ENCODE measurements at regions not wholly inside any gene's neighbourhood (a gene's known extent, or its start where the extent isn't known, plus 50 kb on each side); places are given as distances from the start of the nearest gene placed in this dataset.
A peak's percentile ranks its signal among the peaks of the same experiment; 100 is the strongest.

GRCh38 chr1:25088946-25089345 lies 143.4 kb downstream of the SYF2 start:
- Histone ChIP-seq H2BK120ac (ENCODE audit: low read depth, low read length) (no peak overlapping the region), H3K4me3 (ENCODE audit: low read length) (no peak overlapping the region), H3K23ac (ENCODE audit: low read length) (no peak overlapping the region), H3K4me2 (ENCODE audit: low read length) (no peak overlapping the region), H3K4me1 (ENCODE audit: control insufficient read depth, low read depth, low read length) (no peaks in the 10 kb centered on the region), H4K8ac (ENCODE audit: low read depth, low read length) (no peak overlapping the region), H4K5ac (ENCODE audit: low read length) (no peak overlapping the region), H3K9ac (ENCODE audit: low read length) (no peak overlapping the region), H3K27me3 (ENCODE audit: insufficient read depth, low read length, poor library complexity) (no peaks in the 10 kb centered on the region), H3K79me1 (ENCODE audit: low read length) (no peaks in the 10 kb centered on the region), H2AK5ac (ENCODE audit: low read length) (no peak overlapping the region), H2BK5ac (ENCODE audit: low read length) (no peak overlapping the region), H3K27ac (ENCODE audit: low read depth, low read length) (no peak overlapping the region), H3K79me2 (ENCODE audit: control insufficient read depth, insufficient read depth, low read length) (no peaks in the 10 kb centered on the region), H2BK15ac (replicated peaks; ENCODE audit: low read depth) (no peak overlapping the region), H3K18ac (ENCODE audit: low read length) (no peak overlapping the region), H3K4ac (ENCODE audit: low read depth, low read length) (no peak overlapping the region), H3K36me3 (ENCODE audit: control insufficient read depth, insufficient read depth, low read length) (no peaks in the 10 kb centered on the region), H3K56ac (ENCODE audit: low read length) (no peak overlapping the region)
- WGBS (ENCODE audit: extremely low coverage, insufficient coverage, low lambda C conversion rate) = no CpG with 5 or more reads among the region's 7 CpGs
- DNase-seq = no peak

GRCh38 chr1:25088180-25088701 lies 144.1 kb downstream of the SYF2 start:
- Histone ChIP-seq H3K79me1 (ENCODE audit: low read length) (no peaks in the 10 kb centered on the region), H3K27ac (ENCODE audit: low read depth, low read length) (no peak overlapping the region), H3K9ac (ENCODE audit: low read length) (no peak overlapping the region), H3K79me2 (ENCODE audit: control insufficient read depth, insufficient read depth, low read length) (no peaks in the 10 kb centered on the region), H3K27me3 (ENCODE audit: insufficient read depth, low read length, poor library complexity) (no peaks in the 10 kb centered on the region), H2AK5ac (ENCODE audit: low read length) (no peak overlapping the region), H3K4ac (ENCODE audit: low read depth, low read length) (no peak overlapping the region), H3K4me3 (ENCODE audit: low read length) (no peak overlapping the region), H3K4me2 (ENCODE audit: low read length) (no peak overlapping the region), H2BK120ac (ENCODE audit: low read depth, low read length) (no peak overlapping the region), H4K5ac (ENCODE audit: low read length) (no peak overlapping the region), H3K56ac (ENCODE audit: low read length) (no peak overlapping the region), H4K8ac (ENCODE audit: low read depth, low read length) (no peak overlapping the region), H3K4me1 (ENCODE audit: control insufficient read depth, low read depth, low read length) (no peaks in the 10 kb centered on the region), H3K36me3 (ENCODE audit: control insufficient read depth, insufficient read depth, low read length) (no peaks in the 10 kb centered on the region), H3K18ac (ENCODE audit: low read length) (no peak overlapping the region), H3K23ac (ENCODE audit: low read length) (no peak overlapping the region), H2BK15ac (replicated peaks; ENCODE audit: low read depth) (no peak overlapping the region), H2BK5ac (ENCODE audit: low read length) (no peak overlapping the region)
- no peak for DNase-seq
- no CpG with 5 or more reads among the region's 6 CpGs for whole genome bisulfite sequencing (ENCODE audit: extremely low coverage, insufficient coverage, low lambda C conversion rate)

GRCh38 chr1:25086518-25087079 lies 145.7 kb downstream of the SYF2 start:
- Histone ChIP-seq H3K23ac (ENCODE audit: low read length) (no peak overlapping the region), H2AK5ac (ENCODE audit: low read length) (no peak overlapping the region), H4K5ac (ENCODE audit: low read length) (no peak overlapping the region), H3K56ac (ENCODE audit: low read length) (no peak overlapping the region), H2BK15ac (replicated peaks; ENCODE audit: low read depth) (no peak overlapping the region), H3K4me2 (ENCODE audit: low read length) (no peak overlapping the region), H3K36me3 (ENCODE audit: control insufficient read depth, insufficient read depth, low read length) (no peaks in the 10 kb centered on the region), H3K4me1 (ENCODE audit: control insufficient read depth, low read depth, low read length) (no peaks in the 10 kb centered on the region), H3K79me2 (ENCODE audit: control insufficient read depth, insufficient read depth, low read length) (no peaks in the 10 kb centered on the region), H2BK120ac (ENCODE audit: low read depth, low read length) (no peak overlapping the region), H4K8ac (ENCODE audit: low read depth, low read length) (no peak overlapping the region), H3K27me3 (ENCODE audit: insufficient read depth, low read length, poor library complexity) (no peaks in the 10 kb centered on the region), H3K4me3 (ENCODE audit: low read length) (no peak overlapping the region), H3K18ac (ENCODE audit: low read length) (no peak overlapping the region), H2BK5ac (ENCODE audit: low read length) (no peak overlapping the region), H3K4ac (ENCODE audit: low read depth, low read length) (no peak overlapping the region), H3K27ac (ENCODE audit: low read depth, low read length) (no peak overlapping the region), H3K9ac (ENCODE audit: low read length) (no peak overlapping the region), H3K79me1 (ENCODE audit: low read length) (no peaks in the 10 kb centered on the region)
- no peak for DNase-seq
- no CpG with 5 or more reads among the region's 3 CpGs for WGBS (ENCODE audit: extremely low coverage, insufficient coverage, low lambda C conversion rate)

- Histone ChIP-seq H4K8ac (ENCODE audit: low read depth, low read length) (no peak overlapping the region), H3K27ac (ENCODE audit: low read depth, low read length) (no peak overlapping the region), H2BK120ac (ENCODE audit: low read depth, low read length) (no peak overlapping the region), H3K4me1 (ENCODE audit: control insufficient read depth, low read depth, low read length) (no peaks in the 10 kb centered on the region), H3K4ac (ENCODE audit: low read depth, low read length) (no peak overlapping the region), H2BK15ac (replicated peaks; ENCODE audit: low read depth) (no peak overlapping the region), H3K27me3 (ENCODE audit: insufficient read depth, low read length, poor library complexity) (no peaks in the 10 kb centered on the region), H3K4me2 (ENCODE audit: low read length) (no peak overlapping the region), H2AK5ac (ENCODE audit: low read length) (no peak overlapping the region), H3K79me1 (ENCODE audit: low read length) (no peaks in the 10 kb centered on the region), H3K9ac (ENCODE audit: low read length) (no peak overlapping the region), H3K23ac (ENCODE audit: low read length) (no peak overlapping the region), H3K79me2 (ENCODE audit: control insufficient read depth, insufficient read depth, low read length) (no peaks in the 10 kb centered on the region), H4K5ac (ENCODE audit: low read length) (no peak overlapping the region), H3K4me3 (ENCODE audit: low read length) (no peak overlapping the region), H3K18ac (ENCODE audit: low read length) (no peak overlapping the region), H3K36me3 (ENCODE audit: control insufficient read depth, insufficient read depth, low read length) (no peaks in the 10 kb centered on the region), H3K56ac (ENCODE audit: low read length) (no peak overlapping the region), H2BK5ac (ENCODE audit: low read length) (no peak overlapping the region)
- WGBS (ENCODE audit: extremely low coverage, insufficient coverage, low lambda C conversion rate) = no CpG with 5 or more reads among the region's 1 CpG
- no peak for DNase-seq
Observed at GRCh38 chr1:25084407-25084806, 147.9 kb downstream of the SYF2 start.

- Histone ChIP-seq H2AK5ac (ENCODE audit: low read length) (no peak overlapping the region), H4K8ac (ENCODE audit: low read depth, low read length) (no peak overlapping the region), H3K56ac (ENCODE audit: low read length) (no peak overlapping the region), H3K18ac (ENCODE audit: low read length) (no peak overlapping the region), H2BK5ac (ENCODE audit: low read length) (no peak overlapping the region), H4K5ac (ENCODE audit: low read length) (no peak overlapping the region), H3K4me3 (ENCODE audit: low read length) (no peak overlapping the region), H3K4me2 (ENCODE audit: low read length) (no peak overlapping the region), H3K27ac (ENCODE audit: low read depth, low read length) (no peak overlapping the region), H3K9ac (ENCODE audit: low read length) (no peak overlapping the region), H2BK120ac (ENCODE audit: low read depth, low read length) (no peak overlapping the region), H3K36me3 (ENCODE audit: control insufficient read depth, insufficient read depth, low read length) (no peaks in the 10 kb centered on the region), H3K27me3 (ENCODE audit: insufficient read depth, low read length, poor library complexity) (no peaks in the 10 kb centered on the region), H3K4ac (ENCODE audit: low read depth, low read length) (no peak overlapping the region), H3K4me1 (ENCODE audit: control insufficient read depth, low read depth, low read length) (no peaks in the 10 kb centered on the region), H3K79me2 (ENCODE audit: control insufficient read depth, insufficient read depth, low read length) (no peaks in the 10 kb centered on the region), H3K79me1 (ENCODE audit: low read length) (no peaks in the 10 kb centered on the region), H3K23ac (ENCODE audit: low read length) (no peak overlapping the region), H2BK15ac (replicated peaks; ENCODE audit: low read depth) (no peak overlapping the region)
- no CpG with 5 or more reads among the region's 20 CpGs for WGBS (ENCODE audit: extremely low coverage, insufficient coverage, low lambda C conversion rate)
- DNase-seq = peak; percentile 11
Observed at GRCh38 chr1:25083481-25084345, 148.6 kb downstream of the SYF2 start.
